K562 (cell line): ENCODE measurements at regions not wholly inside any gene's neighbourhood (a gene's known extent, or its start where the extent isn't known, plus 50 kb on each side); places are given as distances from the start of the nearest gene placed in this dataset.

Experiments used
- ATAC-seq: fragments of 200-7000 bp; cut with Tn5 transposase; 3 replicates; pipeline ENCODE4 v1.9.1; 2020; ENCODE audit warnings: moderate library complexity
- BruUV-seq: library from RNA; stranded (reverse); fragments of 400-500 nt; replicated peaks from 2 replicates; lab custom pipeline; 2021; lab: Mats Ljungman, UMichigan
- CTCF ChIA-PET: fragments of 300-600 bp; formaldehyde crosslinking; extraction: SDS; loops from one replicate; lab custom pipeline; 2021; ENCODE audit warnings: low intra/inter-chr PET ratio; lab: Yijun Ruan, JAX
- POLR2A ChIA-PET: fragments of 300-600, 350-650 bp; sonication (Branson Sonifier 250); formaldehyde crosslinking; extraction: SDS; loops from one replicate; lab custom pipeline; 2021; ENCODE audit warnings: antibody characterized with exemption, inconsistent platforms; lab: Yijun Ruan, JAX
- DNase-seq, 4 experiments: peaks; one replicate each; pipeline versions ENCODE4 v3.0.0 to v3.0.0-alpha.2; 2011 to 2018; ENCODE audit warnings: low spot score in 3 of 4, mixed read lengths in 3 of 4; ENCODE audit errors: extremely low read depth in 1 of 4
- FAIRE-seq: peaks from 2 replicates; lab custom pipeline; 2011; peaks lifted over from hg19 to GRCh38; lab: Jason Lieb, UNC
- H2AFZ ChIP-seq: 2 replicates; pipeline ENCODE4 v1.6.0; 2011; ENCODE audit warnings: low read depth, low read length, control low read depth, inconsistent platforms
- H3K27ac ChIP-seq: fragments of 200-600 bp; 3 replicates; pipeline ENCODE4 v1.8.0; 2011; ENCODE audit warnings: low read depth, mild to moderate bottlenecking, control low read depth, inconsistent platforms, low read length, moderate library complexity, mixed read lengths; ENCODE audit errors: extremely low read depth
- H3K27me3 ChIP-seq, 2 experiments: fragments of 300-600 bp in 1 of 2; 2 replicates in 1 of 2; 3 replicates in 1 of 2; pipeline versions ENCODE4 v1.6.0 to v1.8.0; 2011; ENCODE audit warnings: inconsistent platforms in 2 of 2, low read length in 2 of 2, mild to moderate bottlenecking in 1 of 2, mixed read lengths in 1 of 2, moderate library complexity in 1 of 2; ENCODE audit not compliant: control insufficient read depth in 2 of 2, insufficient read depth in 2 of 2
- H3K36me3 ChIP-seq: fragments of 300-600 bp; 3 replicates; pipeline ENCODE4 v1.8.0; 2011; ENCODE audit warnings: mild to moderate bottlenecking, low read length, inconsistent platforms; ENCODE audit not compliant: control insufficient read depth, insufficient read depth
- H3K4me1 ChIP-seq, 2 experiments: fragments of 200-600 bp in 1 of 2; replicated peaks in 1 of 2; 2 replicates in 1 of 2; 3 replicates in 1 of 2; pipeline versions ENCODE4 v1.5.1 to v1.8.0; 2011; ENCODE audit warnings: inconsistent platforms in 2 of 2, low read length in 2 of 2, mild to moderate bottlenecking in 1 of 2, mixed read lengths in 1 of 2, moderate library complexity in 1 of 2; ENCODE audit not compliant: control insufficient read depth in 2 of 2, insufficient read depth in 2 of 2
- H3K4me2 ChIP-seq: 2 replicates; pipeline ENCODE4 v1.6.1; 2011; ENCODE audit warnings: low read length, control low read depth, inconsistent platforms, mixed read lengths; ENCODE audit not compliant: insufficient read depth
- H3K4me3 ChIP-seq: fragments of 200-600 bp; sonication (generic), shearing (Covaris generic); 2 replicates; pipeline ENCODE4 v1.5.1; 2016; ENCODE audit warnings: control low read depth, inconsistent platforms
- H3K79me2 ChIP-seq: fragments of 200-600 bp; 3 replicates; pipeline ENCODE4 v1.8.0; 2011; ENCODE audit warnings: low read length, inconsistent platforms; ENCODE audit not compliant: control insufficient read depth, insufficient read depth
- H3K9ac ChIP-seq, 2 experiments: 2 replicates each; pipeline versions ENCODE4 v1.6.0 to v1.6.1; 2011; ENCODE audit warnings: low read depth in 2 of 2, low read length in 2 of 2, control low read depth in 1 of 2, inconsistent platforms in 1 of 2, mild to moderate bottlenecking in 1 of 2, mixed read lengths in 1 of 2; ENCODE audit not compliant: insufficient read depth in 1 of 2
- H3K9me1 ChIP-seq: one replicate; pipeline ENCODE4 v1.6.0; 2011; ENCODE audit warnings: inconsistent platforms, mild to moderate bottlenecking, low read length, moderate library complexity; ENCODE audit not compliant: control insufficient read depth, insufficient read depth
- H3K9me3 ChIP-seq: replicated peaks from 2 replicates; pipeline ENCODE4 v1.5.1; 2011; ENCODE audit warnings: low read depth, low read length, inconsistent platforms; ENCODE audit not compliant: control insufficient read depth, insufficient read depth
- H4K20me1 ChIP-seq: replicated peaks from 2 replicates; pipeline ENCODE4 v1.6.1; 2011; ENCODE audit warnings: low read length, inconsistent platforms, mixed read lengths; ENCODE audit not compliant: control insufficient read depth, insufficient read depth
- MAFF ChIP-seq: IDR thresholded peaks from 2 replicates; pipeline ENCODE4 v1.6.1; 2012; ENCODE audit warnings: low read length, improper control_type of control experiment
- MCM2 ChIP-seq: fragments of 450-650 bp; IDR thresholded peaks from 2 replicates; pipeline ENCODE4 v1.6.1; 2017; ENCODE audit warnings: low read depth, mild to moderate bottlenecking
- NCOR1 ChIP-seq: fragments of 450-650 bp; IDR thresholded peaks from 2 replicates; pipeline ENCODE4 v1.6.1; 2016; ENCODE audit warnings: mild to moderate bottlenecking, moderate library complexity
- RBFOX2 ChIP-seq: fragments of 200-400 bp; formaldehyde crosslinking; IDR thresholded peaks from 2 replicates; pipeline ENCODE4 v1.6.1; 2017; ENCODE audit warnings: low read depth, mild to moderate bottlenecking, low read length, moderate library complexity
- ZNF274 ChIP-seq: IDR thresholded peaks from 2 replicates; pipeline ENCODE4 v1.6.1; 2011; ENCODE audit warnings: low read depth, mild to moderate bottlenecking, low read length, moderate library complexity, borderline replicate concordance
- WGBS: fragments of 100-300 bp; shearing (Covaris generic); methylation state at CpG from one replicate; pipeline ENCODE4 v1.1.6; 2016; ENCODE audit warnings: low coverage, mixed read lengths; ENCODE audit not compliant: insufficient coverage; ENCODE audit errors: missing lambda C conversion rate; 5-methylcytosine and 5-hydroxymethylcytosine counted together
- in situ Hi-C: fragments of 300-500 bp; cut with MboI; formaldehyde crosslinking; loops from 4 replicates; pipeline ENCODE4 v1.15.0; 2018; ENCODE audit warnings: inconsistent platforms, mixed read lengths
- intact Hi-C: fragments of 100-400 bp; cut with micrococcal nuclease; formaldehyde crosslinking; loops from 2 replicates; pipeline ENCODE4 v1.14.2; 2022

- CTCF ChIA-PET, result no interaction called here
- no peak for DNase-seq
- Histone ChIP-seq H3K4me1 (no peaks in the 10 kb centered on the region), H3K79me2 (no peaks in the 10 kb centered on the region), H3K9me3 (no peaks in the 10 kb centered on the region), H3K27ac (no peak overlapping the region), H3K4me2 (no peak overlapping the region), H3K4me3 (no peak overlapping the region), H2AFZ (no peak overlapping the region), H3K27me3 (no peaks in the 10 kb centered on the region), H3K9me1 (no peaks in the 10 kb centered on the region), H3K36me3 (no peaks in the 10 kb centered on the region), H4K20me1 (no peaks in the 10 kb centered on the region), H3K9ac (no peak overlapping the region)
- intact Hi-C loops (no loop called here), in situ Hi-C loops (no loop called here)
- WGBS, result 0% methylated on average over 2 of the region's 2 CpGs
- no TSS peak for BruUV-seq
- FAIRE-seq, result no peak
- no peak for ATAC-seq
- POLR2A ChIA-PET, result no interaction called here
- TF ChIP-seq ZNF274 (no peak), NCOR1 (no peak), MCM2 (no peak)
These were observed 408.0 kb upstream of the SPOCK3 start for GRCh38 chr4:167642250-167642649.

DNA sequence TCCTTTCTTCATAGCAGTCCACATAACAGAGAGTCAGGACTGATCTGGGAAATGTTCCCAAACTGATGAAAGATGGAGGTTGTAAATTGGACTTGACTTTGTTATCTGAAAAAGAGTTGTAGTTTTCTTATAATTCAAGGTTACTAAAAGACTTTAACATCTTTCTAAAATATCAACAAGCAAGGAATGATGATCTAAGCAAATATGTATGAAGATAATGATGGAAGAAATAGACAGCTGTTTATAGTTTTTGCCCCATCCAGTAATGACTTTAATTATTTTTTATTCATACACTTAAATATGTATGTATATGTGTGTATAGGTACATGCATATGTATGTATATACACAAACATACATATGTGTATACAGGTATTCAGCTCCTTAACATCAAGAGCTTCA lies 411.1 kb upstream of the SPOCK3 start:
- in situ Hi-C loops, result no loop called here
- no peaks in the 10 kb centered on the region for H3K79me2 ChIP-seq
- H3K9ac ChIP-seq, result no peak overlapping the region
- no TSS peak for BruUV-seq
- no peak overlapping the region for H2AFZ ChIP-seq
- no peaks in the 10 kb centered on the region for H3K36me3 ChIP-seq
- DNase-seq (no peak), FAIRE-seq (no peak), ATAC-seq (no peak)
- ChIA-PET POLR2A (no interaction called here), CTCF (no interaction called here)
- H3K4me1 ChIP-seq, result no peaks in the 10 kb centered on the region
- TF ChIP-seq MAFF (peak; percentile 12; the same call in 1 of the 2 replicates), RBFOX2 (no peak)
- no peak overlapping the region for H3K27ac ChIP-seq
- no peaks in the 10 kb centered on the region for H3K27me3 ChIP-seq
- no peaks in the 10 kb centered on the region for H4K20me1 ChIP-seq
- no peak overlapping the region for H3K4me3 ChIP-seq
- H3K9me3 ChIP-seq, result no peaks in the 10 kb centered on the region
- no peak overlapping the region for H3K4me2 ChIP-seq
- intact Hi-C loops, result no loop called here
- no peaks in the 10 kb centered on the region for H3K9me1 ChIP-seq
